HG02642 (cell line): ENCODE measurements at regions not wholly inside any gene's neighbourhood (a gene's known extent, or its start where the extent isn't known, plus 50 kb on each side); places are given as distances from the start of the nearest gene placed in this dataset.
"Not testable (repeated sequence)": the region's sequence is repeated elsewhere in the genome, so short reads cannot be mapped to it uniquely, and the experiment has no call there.

ENCODE experiments used
- ATAC-seq: cut with Tn5 transposase; IDR thresholded peaks from one replicate; pipeline ENCODE4 v1.9.1; 2021; ENCODE audit warnings: mild to moderate bottlenecking; ENCODE audit not compliant: unreplicated experiment, poor library complexity

- ATAC-seq, result no peak
Measured at GRCh38 chr3:162367429-162368260, 871.0 kb downstream of the OTOL1 start.

- no peak for ATAC-seq
Measured at GRCh38 chr3:162368417-162368816, 871.8 kb downstream of the OTOL1 start.

- no peak for ATAC-seq
Measured at GRCh38 chr3:162369306-162369705, 872.7 kb downstream of the OTOL1 start.

- no peak for ATAC-seq
Measured at GRCh38 chr3:162370141-162370540, 873.5 kb downstream of the OTOL1 start.

GRCh38 chr3:162376761-162377160 lies 880.2 kb downstream of the OTOL1 start:
- no peak for ATAC-seq

GRCh38 chr3:162377608-162378007 lies 881.0 kb downstream of the OTOL1 start:
- no peak for ATAC-seq

GRCh38 chr3:162385387-162385786 lies 888.8 kb downstream of the OTOL1 start:
- ATAC-seq, result no peak

GRCh38 chr3:162390891-162391290 lies 894.3 kb downstream of the OTOL1 start:
- ATAC-seq, result no peak

- no peak for ATAC-seq
Measured at GRCh38 chr3:162391301-162391700, 894.7 kb downstream of the OTOL1 start.

- no peak for ATAC-seq
Measured at GRCh38 chr3:162395496-162395895, 898.9 kb downstream of the OTOL1 start.

GRCh38 chr3:162398554-162398953 lies 901.9 kb downstream of the OTOL1 start:
- ATAC-seq, result no peak

- ATAC-seq, result no peak
Measured at GRCh38 chr3:162400697-162401096, 904.1 kb downstream of the OTOL1 start.

- ATAC-seq, result not testable (repeated sequence)
Measured at GRCh38 chr3:162411556-162411955, 914.9 kb downstream of the OTOL1 start.

GRCh38 chr3:162421721-162422120 lies 925.1 kb downstream of the OTOL1 start:
- no peak for ATAC-seq

GRCh38 chr3:162428192-162428591 lies 931.6 kb downstream of the OTOL1 start:
- no peak for ATAC-seq

GRCh38 chr3:162435750-162436149 lies 939.1 kb downstream of the OTOL1 start:
- ATAC-seq, result no peak

- no peak for ATAC-seq
Measured at GRCh38 chr3:162436826-162437225, 940.2 kb downstream of the OTOL1 start.

GRCh38 chr3:162437480-162437879 lies 940.9 kb downstream of the OTOL1 start:
- no peak for ATAC-seq

GRCh38 chr3:162441716-162442115 lies 945.1 kb downstream of the OTOL1 start:
- no peak for ATAC-seq

GRCh38 chr3:162443376-162443775 lies 946.8 kb downstream of the OTOL1 start:
- no peak for ATAC-seq

- ATAC-seq, result no peak
Measured at GRCh38 chr3:162468791-162469190, 972.2 kb downstream of the OTOL1 start.

- no peak for ATAC-seq
Measured at GRCh38 chr3:162487138-162487537, 990.5 kb downstream of the OTOL1 start.
